ENCODE measurements at regions not wholly inside any gene's neighbourhood (a gene's known extent, or its start where the extent isn't known, plus 50 kb on each side); places are given as distances from the start of the nearest gene placed in this dataset.

DNA sequence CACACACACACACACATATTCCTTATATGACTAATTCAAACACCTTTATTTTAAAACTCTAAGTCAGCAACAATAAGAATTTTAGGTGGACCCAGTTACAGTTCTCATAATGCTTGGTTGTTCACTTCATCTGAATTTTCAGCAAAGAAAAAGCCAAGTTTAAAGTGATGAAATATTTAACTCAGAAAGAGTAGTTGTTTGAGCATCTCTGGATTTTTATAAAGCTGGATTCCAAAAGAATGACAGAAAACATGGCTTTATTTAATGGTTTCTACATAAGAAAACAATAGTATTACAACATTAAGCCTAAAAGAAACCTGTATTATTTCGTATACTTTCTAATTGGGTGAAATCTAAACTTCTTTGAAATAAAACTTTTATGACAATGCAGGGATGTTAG, 54.2 kb upstream of the ADAMTS5 start:
- no peaks in the 10 kb centered on the region for H3K9me3 ChIP-seq
- no peaks in the 10 kb centered on the region for H3K36me3 ChIP-seq
- 83 to 87% (median 86%) methylated on average over 1 of the region's 1 CpG for WGBS, 5 donors
- no peak overlapping the region for H3K27ac ChIP-seq
- H3K4me3 ChIP-seq, result no peak overlapping the region
- TF ChIP-seq EP300 (IDR thresholded peaks at IDR 0.05), result no peak
- TF ChIP-seq POLR2AphosphoS5 (IDR thresholded peaks at IDR 0.05), result no peak
- TF ChIP-seq, protein P1, sequence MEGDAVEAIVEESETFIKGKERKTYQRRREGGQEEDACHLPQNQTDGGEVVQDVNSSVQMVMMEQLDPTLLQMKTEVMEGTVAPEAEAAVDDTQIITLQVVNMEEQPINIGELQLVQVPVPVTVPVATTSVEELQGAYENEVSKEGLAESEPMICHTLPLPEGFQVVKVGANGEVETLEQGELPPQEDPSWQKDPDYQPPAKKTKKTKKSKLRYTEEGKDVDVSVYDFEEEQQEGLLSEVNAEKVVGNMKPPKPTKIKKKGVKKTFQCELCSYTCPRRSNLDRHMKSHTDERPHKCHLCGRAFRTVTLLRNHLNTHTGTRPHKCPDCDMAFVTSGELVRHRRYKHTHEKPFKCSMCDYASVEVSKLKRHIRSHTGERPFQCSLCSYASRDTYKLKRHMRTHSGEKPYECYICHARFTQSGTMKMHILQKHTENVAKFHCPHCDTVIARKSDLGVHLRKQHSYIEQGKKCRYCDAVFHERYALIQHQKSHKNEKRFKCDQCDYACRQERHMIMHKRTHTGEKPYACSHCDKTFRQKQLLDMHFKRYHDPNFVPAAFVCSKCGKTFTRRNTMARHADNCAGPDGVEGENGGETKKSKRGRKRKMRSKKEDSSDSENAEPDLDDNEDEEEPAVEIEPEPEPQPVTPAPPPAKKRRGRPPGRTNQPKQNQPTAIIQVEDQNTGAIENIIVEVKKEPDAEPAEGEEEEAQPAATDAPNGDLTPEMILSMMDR (IDR thresholded peaks at IDR 0.05), result no peak
- TF ChIP-seq POLR2A (IDR thresholded peaks at IDR 0.05), result no peak
- intact Hi-C loops (cut with DNase I; ENCODE audit: low total_unique reads), result no loop called here
- H3K27me3 ChIP-seq, result no peaks in the 10 kb centered on the region
- no peaks in the 10 kb centered on the region for H3K4me1 ChIP-seq
- DNase-seq, result no peak

GRCh38 chr21:27017246-27017645, 50.4 kb upstream of the ADAMTS5 start:
- intact Hi-C loops (cut with DNase I; ENCODE audit: low total_unique reads), result no loop called here
- TF ChIP-seq POLR2A (IDR thresholded peaks at IDR 0.05) (no peak), EP300 (IDR thresholded peaks at IDR 0.05) (no peak), POLR2AphosphoS5 (IDR thresholded peaks at IDR 0.05) (no peak)
- TF ChIP-seq, protein P1 (IDR thresholded peaks at IDR 0.05), result no peak
- Histone ChIP-seq H3K4me3 (no peak overlapping the region), H3K27me3 (no peaks in the 10 kb centered on the region), H3K9me3 (no peaks in the 10 kb centered on the region), H3K27ac (no peak overlapping the region), H3K36me3 (no peaks in the 10 kb centered on the region), H3K4me1 (no peaks in the 10 kb centered on the region)
- no peak for DNase-seq
- WGBS, 5 donors, result 86 to 92% (median 91%) methylated on average over 4 of the region's 4 CpGs

Small RNA genes lying in the stretch of these regions (small RNA-seq; reads per million reads assigned to genes)
- 0 reads per million in 4 donors for gene NCSTNP1
- 0 reads per million in 4 donors for gene RF00026
